ENCODE measurements at regions not wholly inside any gene's neighbourhood (a gene's known extent, or its start where the extent isn't known, plus 50 kb on each side); places are given as distances from the start of the nearest gene placed in this dataset.

DNA sequence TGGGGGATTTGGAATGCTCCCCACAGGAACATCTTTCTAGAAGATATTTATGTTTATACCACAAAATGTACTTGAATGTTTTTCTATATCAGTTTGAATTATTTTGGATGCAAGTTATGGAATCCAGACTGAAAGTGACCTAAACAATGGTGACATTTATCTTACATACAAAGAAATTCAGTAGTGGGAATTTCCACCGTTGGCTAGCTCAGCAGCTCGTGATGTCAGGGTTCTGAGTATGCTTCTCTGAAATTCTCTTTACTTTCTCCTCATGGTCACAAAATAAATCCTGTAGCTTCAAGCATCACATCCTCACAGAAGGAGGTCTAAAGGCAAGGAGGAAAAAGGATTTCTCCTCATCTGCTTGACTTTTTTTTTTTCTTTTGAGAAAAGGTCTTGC is 105.3 kb downstream of the AKAIN1 start:
- peaks cover 0 to 2% (median 2%) of the 10 kb centered on the region in 3 donors for H3K27me3 Mint-ChIP-seq (ENCODE audit: low read depth in 3 of 3)
- no peaks in the 10 kb centered on the region for H3K4me1 Mint-ChIP-seq
- Histone ChIP-seq H3K9me3 (replicated peaks in 1 of 2; ENCODE audit: control insufficient read depth in 1 of 2, insufficient read depth in 1 of 2, low read length in 2 of 2) (peaks cover 6 to 8% of the 10 kb centered on the region in 2 donors), H3K27me3 (ENCODE audit: control insufficient read depth in 2 of 2, insufficient read depth in 2 of 2, low read length in 2 of 2) (no peaks in the 10 kb centered on the region), H3K27ac (ENCODE audit: low read depth in 1 of 2, low read length in 2 of 2) (no peak overlapping the region), H3K4me3 (replicated peaks in 1 of 3; ENCODE audit: low read depth in 2 of 3, low read length in 3 of 3) (no peak overlapping the region), H3K4me2 (replicated peaks; ENCODE audit: extremely low read depth, low read length, poor library complexity, severe bottlenecking) (no peak overlapping the region), H3K36me3 (replicated peaks in 1 of 2; ENCODE audit: control insufficient read depth in 1 of 2, insufficient read depth in 2 of 2, low read length in 2 of 2) (no peaks in the 10 kb centered on the region), H4K20me1 (ENCODE audit: insufficient read depth, low read length) (no peaks in the 10 kb centered on the region), H2AFZ (ENCODE audit: insufficient read depth, low read depth, low read length, poor library complexity, severe bottlenecking) (no peak overlapping the region), H3K79me2 (ENCODE audit: insufficient read depth, low read length) (no peaks in the 10 kb centered on the region), H3K9ac (ENCODE audit: insufficient read depth, low read length, poor library complexity, severe bottlenecking) (no peak overlapping the region), H3K4me1 (ENCODE audit: control insufficient read depth in 1 of 2, insufficient read depth in 2 of 2, low read length in 2 of 2) (no peaks in the 10 kb centered on the region)
- WGBS (ENCODE audit: insufficient coverage) = no CpG with 5 or more reads among the region's 2 CpGs
- no peaks in the 10 kb centered on the region for H3K36me3 Mint-ChIP-seq
- no peak for DNase-seq
- TF ChIP-seq CTCF (IDR thresholded peaks at IDR 0.05) = no peak
- intact Hi-C loops (cut with micrococcal nuclease) = no loop called here
- no peak overlapping the region for H3K27ac Mint-ChIP-seq
- no peak overlapping the region for H3K4me3 Mint-ChIP-seq
- peaks cover 6 to 29% (median 12%) of the 10 kb centered on the region in 7 donors for H3K9me3 Mint-ChIP-seq

GRCh38 chr18:5075297-5075696 is 121.8 kb downstream of the AKAIN1 start:
- H3K9ac ChIP-seq (ENCODE audit: insufficient read depth, low read length, poor library complexity, severe bottlenecking) = no peak overlapping the region
- H2AFZ ChIP-seq (ENCODE audit: insufficient read depth, low read depth, low read length, poor library complexity, severe bottlenecking) = no peak overlapping the region
- Mint-ChIP-seq H3K4me1 (no peaks in the 10 kb centered on the region), H3K4me3 (no peak overlapping the region), H3K27me3 (ENCODE audit: low read depth in 3 of 3) (peaks cover 0 to 2% (median 1%) of the 10 kb centered on the region in 3 donors), H3K9me3 (no peaks in the 10 kb centered on the region), H3K36me3 (no peaks in the 10 kb centered on the region), H3K27ac (peak overlapping the region in 1 of 7 donors; percentile 12)
- no peaks in the 10 kb centered on the region for H3K4me1 ChIP-seq (ENCODE audit: control insufficient read depth in 1 of 2, insufficient read depth in 2 of 2, low read length in 2 of 2)
- no peaks in the 10 kb centered on the region for H4K20me1 ChIP-seq (ENCODE audit: insufficient read depth, low read length)
- H3K79me2 ChIP-seq (ENCODE audit: insufficient read depth, low read length) = no peaks in the 10 kb centered on the region
- H3K27me3 ChIP-seq (ENCODE audit: control insufficient read depth in 2 of 2, insufficient read depth in 2 of 2, low read length in 2 of 2) = no peaks in the 10 kb centered on the region
- intact Hi-C loops (cut with micrococcal nuclease) = no loop called here
- H3K4me3 ChIP-seq (replicated peaks in 1 of 3; ENCODE audit: low read depth in 2 of 3, low read length in 3 of 3) = no peak overlapping the region
- WGBS (ENCODE audit: insufficient coverage) = 80% methylated on average over 1 of the region's 3 CpGs
- DNase-seq = no peak
- no peak overlapping the region for H3K4me2 ChIP-seq (replicated peaks; ENCODE audit: extremely low read depth, low read length, poor library complexity, severe bottlenecking)
- no peaks in the 10 kb centered on the region for H3K9me3 ChIP-seq (replicated peaks in 1 of 2; ENCODE audit: control insufficient read depth in 1 of 2, insufficient read depth in 1 of 2, low read length in 2 of 2)
- no peaks in the 10 kb centered on the region for H3K36me3 ChIP-seq (replicated peaks in 1 of 2; ENCODE audit: control insufficient read depth in 1 of 2, insufficient read depth in 2 of 2, low read length in 2 of 2)
- no peak for TF ChIP-seq CTCF (IDR thresholded peaks at IDR 0.05)
- H3K27ac ChIP-seq (ENCODE audit: low read depth in 1 of 2, low read length in 2 of 2) = no peak overlapping the region
